ENCODE measurements at regions not wholly inside any gene's neighbourhood (a gene's known extent, or its start where the extent isn't known, plus 50 kb on each side); places are given as distances from the start of the nearest gene placed in this dataset.

DNA sequence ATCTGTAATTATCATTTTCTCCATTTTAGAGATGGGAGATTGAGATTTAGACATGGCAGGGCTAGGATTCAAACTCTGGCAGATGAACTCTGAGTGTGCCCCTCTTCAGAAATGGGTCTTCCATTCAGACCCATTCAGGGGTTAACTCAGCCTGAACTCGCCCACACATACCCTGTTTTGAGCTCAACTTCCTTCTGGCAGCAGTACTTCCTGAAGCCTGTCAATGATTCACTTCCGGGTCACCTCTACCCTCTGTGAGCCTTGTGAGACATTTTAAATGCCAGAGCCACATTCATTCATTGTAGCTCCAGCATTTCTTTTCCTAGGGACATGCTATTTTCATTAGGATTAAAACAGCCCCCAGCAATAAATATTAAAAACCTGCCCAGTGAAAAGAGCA, 209.3 kb upstream of the SLC24A2 start:
- TF ChIP-seq, protein P1, sequence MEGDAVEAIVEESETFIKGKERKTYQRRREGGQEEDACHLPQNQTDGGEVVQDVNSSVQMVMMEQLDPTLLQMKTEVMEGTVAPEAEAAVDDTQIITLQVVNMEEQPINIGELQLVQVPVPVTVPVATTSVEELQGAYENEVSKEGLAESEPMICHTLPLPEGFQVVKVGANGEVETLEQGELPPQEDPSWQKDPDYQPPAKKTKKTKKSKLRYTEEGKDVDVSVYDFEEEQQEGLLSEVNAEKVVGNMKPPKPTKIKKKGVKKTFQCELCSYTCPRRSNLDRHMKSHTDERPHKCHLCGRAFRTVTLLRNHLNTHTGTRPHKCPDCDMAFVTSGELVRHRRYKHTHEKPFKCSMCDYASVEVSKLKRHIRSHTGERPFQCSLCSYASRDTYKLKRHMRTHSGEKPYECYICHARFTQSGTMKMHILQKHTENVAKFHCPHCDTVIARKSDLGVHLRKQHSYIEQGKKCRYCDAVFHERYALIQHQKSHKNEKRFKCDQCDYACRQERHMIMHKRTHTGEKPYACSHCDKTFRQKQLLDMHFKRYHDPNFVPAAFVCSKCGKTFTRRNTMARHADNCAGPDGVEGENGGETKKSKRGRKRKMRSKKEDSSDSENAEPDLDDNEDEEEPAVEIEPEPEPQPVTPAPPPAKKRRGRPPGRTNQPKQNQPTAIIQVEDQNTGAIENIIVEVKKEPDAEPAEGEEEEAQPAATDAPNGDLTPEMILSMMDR (IDR thresholded peaks at IDR 0.05) = no peak
- no peak for TF ChIP-seq EZH2 (IDR thresholded peaks at IDR 0.05; ENCODE audit: borderline replicate concordance, insufficient read depth, low read depth, low read length, poor library complexity, severe bottlenecking)
- DNase-seq (no peak), ATAC-seq (ENCODE audit: low read depth) (no peak)
- no peaks in the 10 kb centered on the region for H3K79me2 ChIP-seq (ENCODE audit: control insufficient read depth, insufficient read depth, low read length)
- H4K20me1 ChIP-seq (ENCODE audit: control insufficient read depth, insufficient read depth, low read length, poor library complexity, severe bottlenecking) = no peaks in the 10 kb centered on the region
- Mint-ChIP-seq H3K4me1 (no peaks in the 10 kb centered on the region), H3K27me3 (no peaks in the 10 kb centered on the region), H3K4me3 (no peak overlapping the region), H3K27ac (no peak overlapping the region), H3K9me3 (ENCODE audit: insufficient read depth) (peaks cover 4% of the 10 kb centered on the region)
- WGBS (ENCODE audit: insufficient coverage) = 53% methylated on average over 2 of the region's 2 CpGs
- POLR2A ChIA-PET = no interaction called here
- no peak overlapping the region for H3K4me2 ChIP-seq (replicated peaks; ENCODE audit: low read depth, low read length, poor library complexity, severe bottlenecking)
- H3K27ac ChIP-seq (ENCODE audit: low read length in 2 of 2) = no peak overlapping the region
- intact Hi-C loops (cut with micrococcal nuclease) = no loop called here
- H3K4me1 ChIP-seq (ENCODE audit: control insufficient read depth in 2 of 2, insufficient read depth in 2 of 2, low read length in 2 of 2) = no peaks in the 10 kb centered on the region
- peak overlapping the region; percentile 32 for H2AFZ ChIP-seq (ENCODE audit: insufficient read depth, low read depth, low read length, poor library complexity, severe bottlenecking)
- no peaks in the 10 kb centered on the region for H3K27me3 ChIP-seq (replicated peaks in 1 of 4; ENCODE audit: control extremely low read depth in 1 of 4, control insufficient read depth in 3 of 4, insufficient read depth in 4 of 4, low read length in 3 of 4)
- no peak overlapping the region for H3K4me3 ChIP-seq (ENCODE audit: control extremely low read depth in 1 of 5, extremely low read depth in 1 of 5, insufficient read depth in 1 of 5, low read depth in 2 of 5, low read length in 4 of 5)
- CTCF ChIA-PET = no interaction called here
- H3K9me3 ChIP-seq (ENCODE audit: control extremely low read depth in 1 of 3, control insufficient read depth in 2 of 3, insufficient read depth in 1 of 3, low read length in 2 of 3) = peaks cover 0 to 6% (median 1%) of the 10 kb centered on the region in 3 donors
- no peaks in the 10 kb centered on the region for H3K36me3 ChIP-seq (replicated peaks in 1 of 2; ENCODE audit: control extremely low read depth in 1 of 2, control insufficient read depth in 1 of 2, extremely low read depth in 1 of 2, insufficient read depth in 2 of 2, low read length in 1 of 2)
- no peak overlapping the region for H3K9ac ChIP-seq (ENCODE audit: low read length)

DNA sequence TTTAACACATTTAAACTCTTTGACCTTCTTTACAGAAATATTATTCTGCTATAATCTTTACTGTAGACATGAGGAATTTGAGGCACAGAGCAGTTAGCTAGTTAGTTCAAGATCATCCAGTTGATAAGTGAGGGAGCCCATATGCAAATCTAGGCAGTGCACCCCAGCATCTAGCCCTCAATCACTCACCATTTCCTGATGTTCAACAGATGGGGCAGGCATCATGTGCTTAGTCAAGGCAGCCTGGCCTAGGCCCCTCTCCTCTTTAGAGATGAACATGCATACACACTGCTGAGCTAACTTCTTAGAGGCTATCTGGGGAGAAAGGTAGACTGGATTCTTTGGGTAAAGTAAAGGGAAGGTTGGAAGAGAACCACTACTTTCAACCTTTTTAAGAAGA, 206.8 kb upstream of the SLC24A2 start:
- Histone ChIP-seq H2AFZ (ENCODE audit: insufficient read depth, low read depth, low read length, poor library complexity, severe bottlenecking) (no peak overlapping the region), H4K20me1 (ENCODE audit: control insufficient read depth, insufficient read depth, low read length, poor library complexity, severe bottlenecking) (no peaks in the 10 kb centered on the region), H3K4me2 (replicated peaks; ENCODE audit: low read depth, low read length, poor library complexity, severe bottlenecking) (no peak overlapping the region), H3K4me1 (ENCODE audit: control insufficient read depth in 2 of 2, insufficient read depth in 2 of 2, low read length in 2 of 2) (no peaks in the 10 kb centered on the region), H3K4me3 (ENCODE audit: control extremely low read depth in 1 of 5, extremely low read depth in 1 of 5, insufficient read depth in 1 of 5, low read depth in 2 of 5, low read length in 4 of 5) (no peak overlapping the region), H3K9ac (ENCODE audit: low read length) (no peak overlapping the region), H3K27me3 (replicated peaks in 1 of 4; ENCODE audit: control extremely low read depth in 1 of 4, control insufficient read depth in 3 of 4, insufficient read depth in 4 of 4, low read length in 3 of 4) (no peaks in the 10 kb centered on the region), H3K79me2 (ENCODE audit: control insufficient read depth, insufficient read depth, low read length) (no peaks in the 10 kb centered on the region), H3K27ac (ENCODE audit: low read length in 2 of 2) (no peak overlapping the region), H3K36me3 (replicated peaks in 1 of 2; ENCODE audit: control extremely low read depth in 1 of 2, control insufficient read depth in 1 of 2, extremely low read depth in 1 of 2, insufficient read depth in 2 of 2, low read length in 1 of 2) (no peaks in the 10 kb centered on the region), H3K9me3 (ENCODE audit: control extremely low read depth in 1 of 3, control insufficient read depth in 2 of 3, insufficient read depth in 1 of 3, low read length in 2 of 3) (peaks cover 0 to 6% (median 1%) of the 10 kb centered on the region in 3 donors)
- no peak for ATAC-seq (ENCODE audit: low read depth)
- H3K4me3 Mint-ChIP-seq = no peak overlapping the region
- H3K9me3 Mint-ChIP-seq (ENCODE audit: insufficient read depth) = peaks cover 4% of the 10 kb centered on the region
- TF ChIP-seq EZH2 (IDR thresholded peaks at IDR 0.05; ENCODE audit: borderline replicate concordance, insufficient read depth, low read depth, low read length, poor library complexity, severe bottlenecking) = no peak
- TF ChIP-seq, protein P1 (IDR thresholded peaks at IDR 0.05) = no peak
- H3K27ac Mint-ChIP-seq = no peak overlapping the region
- no peaks in the 10 kb centered on the region for H3K27me3 Mint-ChIP-seq
- DNase-seq = no peak
- H3K4me1 Mint-ChIP-seq = no peaks in the 10 kb centered on the region
- ChIA-PET CTCF (no interaction called here), POLR2A (no interaction called here)
- intact Hi-C loops (cut with micrococcal nuclease) = no loop called here

All from B cell (primary cell).